BJ (cell line): ENCODE measurements at regions not wholly inside any gene's neighbourhood (a gene's known extent, or its start where the extent isn't known, plus 50 kb on each side); places are given as distances from the start of the nearest gene placed in this dataset.

Experiments
- CTCF ChIA-PET: fragments of 350-600 bp; formaldehyde crosslinking; extraction: SDS; loops from one replicate; lab custom pipeline; 2021; ENCODE audit warnings: antibody characterized with exemption, inconsistent platforms; lab: Yijun Ruan, JAX
- POLR2A ChIA-PET: fragments of 300-600 bp; sonication (Branson Sonifier 250); formaldehyde crosslinking; extraction: SDS; loops from one replicate; lab custom pipeline; 2021; ENCODE audit warnings: antibody characterized with exemption; lab: Charles Lee
- DNase-seq: peaks from one replicate; pipeline ENCODE4 v3.0.0-alpha.2; 2011; ENCODE audit warnings: low read depth
- H3K27me3 ChIP-seq: 2 replicates; pipeline ENCODE4 v1.6.0; 2011; ENCODE audit warnings: low read length; ENCODE audit not compliant: control insufficient read depth, insufficient read depth
- H3K36me3 ChIP-seq: 2 replicates; pipeline ENCODE4 v1.5.1; 2011; ENCODE audit warnings: low read length; ENCODE audit not compliant: control insufficient read depth, insufficient read depth
- H3K4me3 ChIP-seq: 2 replicates; pipeline ENCODE4 v1.5.1; 2011; ENCODE audit warnings: low read depth, mild to moderate bottlenecking, control low read depth, low read length
- CTCF ChIP-seq: IDR thresholded peaks from 2 replicates; pipeline ENCODE4 v1.5.1; 2011; ENCODE audit warnings: low read depth, mild to moderate bottlenecking, control low read depth, inconsistent platforms, low read length, moderate library complexity; ENCODE audit not compliant: insufficient read depth

- ChIA-PET CTCF (interaction anchor here (0.8 to 1.2 kb wide), 2 partner anchors 14 to 176 kb away, joined by 3 read pairs; no protein-coding TSS in a partner anchor), POLR2A (no interaction called here)
- DNase-seq = no peak
- H3K36me3 ChIP-seq = no peaks in the 10 kb centered on the region
- H3K27me3 ChIP-seq = no peaks in the 10 kb centered on the region
- no peak for TF ChIP-seq CTCF
- no peak overlapping the region for H3K4me3 ChIP-seq
Measured at GRCh38 chr4:128366212-128366611, 78.6 kb upstream of the PGRMC2 start.

GRCh38 chr4:128364565-128364964, 77.0 kb upstream of the PGRMC2 start:
- ChIA-PET POLR2A (interaction anchor here (0.8 kb wide), 1 partner anchor 78 kb away, joined by 12 read pairs; no protein-coding TSS in a partner anchor), CTCF (interaction anchor here (0.8 to 1.0 kb wide), 2 partner anchors 10 to 15 kb away, joined by 3 read pairs; no protein-coding TSS in a partner anchor)
- DNase-seq = no peak
- no peaks in the 10 kb centered on the region for H3K27me3 ChIP-seq
- H3K4me3 ChIP-seq = no peak overlapping the region
- no peaks in the 10 kb centered on the region for H3K36me3 ChIP-seq
- no peak for TF ChIP-seq CTCF

- TF ChIP-seq CTCF = no peak
- CTCF ChIA-PET = interaction anchor here (0.6 to 0.8 kb wide), 2 partner anchors 15 to 173 kb away, joined by 3 to 4 read pairs; no protein-coding TSS in a partner anchor
- DNase-seq = no peak
- H3K27me3 ChIP-seq = no peaks in the 10 kb centered on the region
- H3K36me3 ChIP-seq = no peaks in the 10 kb centered on the region
- H3K4me3 ChIP-seq = no peak overlapping the region
- POLR2A ChIA-PET = interaction anchor here (0.8 kb wide), 1 partner anchor 77 kb away, joined by 12 read pairs; no protein-coding TSS in a partner anchor
Measured at GRCh38 chr4:128363966-128364365, 76.4 kb upstream of the PGRMC2 start.

- DNase-seq = no peak
- ChIA-PET POLR2A (no interaction called here), CTCF (no interaction called here)
Measured at GRCh38 chr4:128362760-128363159, 75.1 kb upstream of the PGRMC2 start.

GRCh38 chr4:128359422-128359821, 71.8 kb upstream of the PGRMC2 start:
- H3K27me3 ChIP-seq = no peaks in the 10 kb centered on the region
- ChIA-PET POLR2A (no interaction called here), CTCF (interaction anchor here (2.0 kb wide), 1 partner anchor 20 kb away, joined by 7 read pairs; no protein-coding TSS in a partner anchor)
- no peak overlapping the region for H3K4me3 ChIP-seq
- DNase-seq = no peak
- no peak for TF ChIP-seq CTCF
- no peaks in the 10 kb centered on the region for H3K36me3 ChIP-seq

More at GRCh38 chr4:128362760-128363159, 75.1 kb upstream of the PGRMC2 start:
- Histone ChIP-seq H3K36me3 (no peaks in the 10 kb centered on the region), H3K4me3 (no peak overlapping the region), H3K27me3 (no peaks in the 10 kb centered on the region)
- no peak for TF ChIP-seq CTCF
